Ascending aorta (tissue), 2 donors: ENCODE measurements at regions not wholly inside any gene's neighbourhood (a gene's known extent, or its start where the extent isn't known, plus 50 kb on each side); places are given as distances from the start of the nearest gene placed in this dataset.

Experiments
- DNase-seq, 2 donors: peaks; one replicate each; pipeline ENCODE4 v3.0.0-alpha.2; 2019; ENCODE audit warnings: low spot score in 2 of 2
- H3K27ac ChIP-seq, 2 donors: fragments of 200-600 bp; sonication (generic); one replicate each; pipeline ENCODE4 v1.5.1; 2016 to 2017; ENCODE audit warnings: mild to moderate bottlenecking in 1 of 2
- H3K27me3 ChIP-seq: fragments of 200-600 bp; sonication (generic); one replicate; pipeline ENCODE4 v1.5.1; 2017
- H3K36me3 ChIP-seq, 2 donors: fragments of 200-600 bp; sonication (generic); one replicate each; pipeline ENCODE4 v1.5.1; 2016
- H3K4me1 ChIP-seq, 2 donors: fragments of 200-600 bp; sonication (generic); one replicate each; pipeline ENCODE4 v1.5.1; 2016 to 2017; ENCODE audit warnings: mild to moderate bottlenecking in 1 of 2
- H3K4me3 ChIP-seq, 2 donors: fragments of 200-600 bp; sonication (generic); one replicate each; pipeline ENCODE4 v1.5.1; 2016 to 2017; ENCODE audit warnings: mild to moderate bottlenecking in 1 of 2
- H3K9me3 ChIP-seq, 2 donors: fragments of 200-600 bp; sonication (generic); one replicate each; pipeline ENCODE4 v1.5.1; 2016
- CTCF ChIP-seq, 3 experiments: fragments of 200-600 bp in 2 of 3; fragments of 450-650 bp in 1 of 3; sonication (generic) in 2 of 3; IDR thresholded peaks; one replicate each; pipeline ENCODE4 v1.5.1; 2016 to 2019; ENCODE audit warnings: antibody characterized with exemption in 3 of 3, mild to moderate bottlenecking in 1 of 3, moderate library complexity in 1 of 3
- intact Hi-C: fragments of 100-400 bp; cut with DNase I; formaldehyde crosslinking; loops from one replicate; pipeline ENCODE4 v1.15.1; 2023

GRCh38 chr7:121570365-121570764 lies 174.3 kb upstream of the FAM3C start:
- no peaks in the 10 kb centered on the region for H3K4me1 ChIP-seq
- no peaks in the 10 kb centered on the region for H3K27me3 ChIP-seq
- intact Hi-C loops: no loop called here
- no peak overlapping the region for H3K27ac ChIP-seq
- no peak overlapping the region for H3K4me3 ChIP-seq
- no peaks in the 10 kb centered on the region for H3K9me3 ChIP-seq
- no peaks in the 10 kb centered on the region for H3K36me3 ChIP-seq
- no peak for DNase-seq
- TF ChIP-seq CTCF (IDR thresholded peaks at IDR 0.05): no peak

- no peak for DNase-seq
- intact Hi-C loops: no loop called here
- H3K36me3 ChIP-seq: no peaks in the 10 kb centered on the region
- no peak overlapping the region for H3K4me3 ChIP-seq
- no peaks in the 10 kb centered on the region for H3K4me1 ChIP-seq
- H3K27me3 ChIP-seq: no peaks in the 10 kb centered on the region
- no peak for TF ChIP-seq CTCF (IDR thresholded peaks at IDR 0.05)
- no peaks in the 10 kb centered on the region for H3K9me3 ChIP-seq
- H3K27ac ChIP-seq: no peak overlapping the region
Observed at GRCh38 chr7:121563177-121563576, 167.1 kb upstream of the FAM3C start.

GRCh38 chr7:121562259-121562658 lies 166.2 kb upstream of the FAM3C start:
- no peaks in the 10 kb centered on the region for H3K9me3 ChIP-seq
- DNase-seq: no peak
- no peak overlapping the region for H3K27ac ChIP-seq
- H3K4me1 ChIP-seq: no peaks in the 10 kb centered on the region
- no peaks in the 10 kb centered on the region for H3K27me3 ChIP-seq
- no peaks in the 10 kb centered on the region for H3K36me3 ChIP-seq
- H3K4me3 ChIP-seq: no peak overlapping the region
- intact Hi-C loops: no loop called here
- TF ChIP-seq CTCF (IDR thresholded peaks at IDR 0.05): no peak

- Histone ChIP-seq H3K9me3 (no peaks in the 10 kb centered on the region), H3K36me3 (no peaks in the 10 kb centered on the region), H3K4me1 (no peaks in the 10 kb centered on the region), H3K4me3 (no peak overlapping the region), H3K27ac (no peak overlapping the region), H3K27me3 (no peaks in the 10 kb centered on the region)
- no peak for DNase-seq
- intact Hi-C loops: no loop called here
- TF ChIP-seq CTCF (IDR thresholded peaks at IDR 0.05): no peak
Observed at GRCh38 chr7:121561717-121562116, 165.6 kb upstream of the FAM3C start.

- Histone ChIP-seq H3K36me3 (no peaks in the 10 kb centered on the region), H3K27ac (no peak overlapping the region), H3K9me3 (no peaks in the 10 kb centered on the region), H3K27me3 (no peaks in the 10 kb centered on the region), H3K4me3 (no peak overlapping the region), H3K4me1 (no peaks in the 10 kb centered on the region)
- TF ChIP-seq CTCF (IDR thresholded peaks at IDR 0.05): no peak
- intact Hi-C loops: no loop called here
- DNase-seq: no peak
Observed at GRCh38 chr7:121560267-121560990, 164.3 kb upstream of the FAM3C start.

GRCh38 chr7:121558288-121558687 lies 162.2 kb upstream of the FAM3C start:
- H3K9me3 ChIP-seq: no peaks in the 10 kb centered on the region
- H3K27ac ChIP-seq: no peak overlapping the region
- H3K4me1 ChIP-seq: no peaks in the 10 kb centered on the region
- no peaks in the 10 kb centered on the region for H3K27me3 ChIP-seq
- no peak overlapping the region for H3K4me3 ChIP-seq
- TF ChIP-seq CTCF (IDR thresholded peaks at IDR 0.05): no peak
- H3K36me3 ChIP-seq: no peaks in the 10 kb centered on the region
- intact Hi-C loops: no loop called here
- DNase-seq: no peak
